Neuronal stem cell (in vitro differentiated cells): ENCODE measurements at regions not wholly inside any gene's neighbourhood (a gene's known extent, or its start where the extent isn't known, plus 50 kb on each side); places are given as distances from the start of the nearest gene placed in this dataset.

ENCODE experiments used
- DNase-seq: peaks from one replicate; pipeline ENCODE4 v3.0.0-alpha.2; 2013; ENCODE audit warnings: low spot score
- H2AFZ ChIP-seq: one replicate; pipeline ENCODE4 v1.6.1; 2013; ENCODE audit warnings: mild to moderate bottlenecking, low read length, inconsistent platforms
- H2AK5ac ChIP-seq: 2 replicates; pipeline ENCODE4 v1.6.1; 2013; ENCODE audit warnings: low read depth, mild to moderate bottlenecking, inconsistent platforms, low read length, moderate library complexity, mixed read lengths
- H2BK120ac ChIP-seq: 2 replicates; pipeline ENCODE4 v1.6.1; 2013; ENCODE audit warnings: low read depth, mild to moderate bottlenecking, inconsistent platforms, low read length, moderate library complexity, mixed read lengths
- H2BK12ac ChIP-seq: one replicate; pipeline ENCODE4 v1.6.1; 2013; ENCODE audit warnings: low read length, inconsistent platforms
- H2BK15ac ChIP-seq: 2 replicates; pipeline ENCODE4 v1.6.1; 2013; ENCODE audit warnings: mild to moderate bottlenecking, low read length, inconsistent platforms, mixed read lengths
- H2BK5ac ChIP-seq: one replicate; pipeline ENCODE4 v1.6.1; 2013; ENCODE audit warnings: inconsistent platforms, mild to moderate bottlenecking, low read length, moderate library complexity
- H3K14ac ChIP-seq: one replicate; pipeline ENCODE4 v1.6.1; 2013; ENCODE audit warnings: low read length, inconsistent platforms
- H3K18ac ChIP-seq: 2 replicates; pipeline ENCODE4 v1.6.1; 2013; ENCODE audit warnings: low read length, inconsistent platforms
- H3K23ac ChIP-seq: 2 replicates; pipeline ENCODE4 v1.6.1; 2013; ENCODE audit warnings: low read depth, mild to moderate bottlenecking, mixed read lengths, low read length, inconsistent platforms; ENCODE audit not compliant: poor library complexity
- H3K27ac ChIP-seq: replicated peaks from 3 replicates; pipeline ENCODE4 v1.5.1; 2013; ENCODE audit warnings: low read length, inconsistent platforms
- H3K27me3 ChIP-seq, 3 experiments: 2 replicates each; pipeline ENCODE4 v1.6.1; 2013; ENCODE audit warnings: low read length in 3 of 3, mild to moderate bottlenecking in 2 of 3, inconsistent platforms in 1 of 3, low read depth in 1 of 3, mixed read lengths in 1 of 3, moderate library complexity in 1 of 3; ENCODE audit not compliant: control insufficient read depth in 3 of 3, insufficient read depth in 3 of 3
- H3K36me3 ChIP-seq, 2 donors: replicated peaks in 1 of 2; 2 replicates each; pipeline ENCODE4 v1.6.1; 2013; ENCODE audit warnings: low read length in 2 of 2; ENCODE audit not compliant: control insufficient read depth in 2 of 2, insufficient read depth in 2 of 2
- H3K4ac ChIP-seq: 2 replicates; pipeline ENCODE4 v1.6.1; 2013; ENCODE audit warnings: inconsistent platforms, mild to moderate bottlenecking, low read length, moderate library complexity
- H3K4me1 ChIP-seq, 2 donors: 1 replicate in 1 of 2; 2 replicates in 1 of 2; pipeline ENCODE4 v1.6.1; 2013; ENCODE audit warnings: low read length in 2 of 2, low read depth in 1 of 2; ENCODE audit not compliant: control insufficient read depth in 2 of 2, insufficient read depth in 1 of 2
- H3K4me2 ChIP-seq: one replicate; pipeline ENCODE4 v1.6.1; 2013; ENCODE audit warnings: mild to moderate bottlenecking, low read length, inconsistent platforms; ENCODE audit not compliant: insufficient read depth, poor library complexity, severe bottlenecking
- H3K4me3 ChIP-seq, 2 donors: 2 replicates each; pipeline ENCODE4 v1.5.1; 2013; ENCODE audit warnings: low read length in 2 of 2, mild to moderate bottlenecking in 2 of 2, inconsistent platforms in 1 of 2, moderate library complexity in 1 of 2
- H3K79me1 ChIP-seq: one replicate; pipeline ENCODE4 v1.6.1; 2013; ENCODE audit warnings: low read depth, mild to moderate bottlenecking, inconsistent platforms, low read length, moderate library complexity
- H3K9ac ChIP-seq: one replicate; pipeline ENCODE4 v1.6.1; 2013; ENCODE audit warnings: mild to moderate bottlenecking, low read depth, low read length, inconsistent platforms; ENCODE audit not compliant: poor library complexity
- H3K9me3 ChIP-seq, 2 donors: replicated peaks in 1 of 2; 2 replicates each; pipeline versions ENCODE3 to v1.6.1; 2013; ENCODE audit warnings: low read length in 2 of 2, mild to moderate bottlenecking in 2 of 2, inconsistent platforms in 1 of 2, low read depth in 1 of 2, mixed read lengths in 1 of 2, moderate library complexity in 1 of 2; ENCODE audit not compliant: control insufficient read depth in 2 of 2, insufficient read depth in 1 of 2
- H4K8ac ChIP-seq: one replicate; pipeline ENCODE4 v1.6.1; 2013; ENCODE audit warnings: low read depth, mild to moderate bottlenecking, inconsistent platforms, low read length, moderate library complexity
- H4K91ac ChIP-seq: one replicate; pipeline ENCODE4 v1.6.1; 2013; ENCODE audit warnings: low read length, low read depth, mild to moderate bottlenecking, inconsistent platforms; ENCODE audit not compliant: poor library complexity
- WGBS, 2 donors: extraction: QIAGEN DNeasy Blood & Tissue Kit; methylation state at CpG; one replicate each; pipeline ENCODE4 v1.1.7; 2013; ENCODE audit warnings: missing lambda C conversion rate in 2 of 2, mixed read lengths in 1 of 2; ENCODE audit not compliant: insufficient read length in 2 of 2, insufficient replicate concordance in 1 of 2; ENCODE audit errors: extremely low coverage in 2 of 2; 5-methylcytosine and 5-hydroxymethylcytosine counted together

DNA sequence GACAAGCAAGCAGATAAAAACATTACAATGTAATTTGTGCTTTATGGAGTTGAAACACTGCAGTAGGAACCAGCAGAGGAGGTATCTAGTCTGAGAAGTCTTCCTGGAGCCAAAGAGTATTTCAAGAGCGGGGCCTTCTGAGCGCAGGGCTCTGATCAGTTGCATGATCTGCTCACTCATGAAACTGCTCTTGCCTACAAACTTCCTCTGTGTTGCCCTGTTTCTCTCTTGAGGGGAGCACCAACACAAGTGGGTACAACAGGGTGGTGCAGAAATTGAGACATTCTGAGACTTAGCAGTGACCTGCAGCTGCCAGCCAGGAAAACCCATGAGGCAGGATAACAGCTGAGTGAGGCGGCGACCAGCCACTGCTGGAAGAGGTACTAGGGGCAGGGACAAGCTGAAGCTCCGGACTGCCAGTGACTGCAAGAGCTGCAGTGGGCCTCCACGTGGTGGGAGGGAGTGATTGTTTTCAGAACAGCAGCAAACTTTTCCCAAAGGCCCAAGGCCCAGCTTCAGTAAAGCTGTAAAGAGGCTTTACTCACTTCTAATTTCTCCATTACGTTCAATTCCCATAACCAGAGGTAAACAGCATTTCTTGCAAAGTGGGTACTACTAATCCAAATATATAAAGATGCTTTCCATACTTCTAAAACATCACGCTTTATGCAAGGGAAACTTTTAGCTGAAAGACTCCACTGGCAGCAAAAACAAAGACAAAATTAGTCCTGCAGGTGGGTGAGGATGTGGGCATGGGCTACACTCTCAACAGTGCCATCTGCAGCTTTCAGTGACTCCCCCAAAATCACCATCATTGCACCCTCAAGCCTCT is 69.0 kb upstream of the LPP start:
- Histone ChIP-seq H2BK5ac (no peak overlapping the region), H3K4ac (no peak overlapping the region), H3K27ac (no peak overlapping the region), H3K9me3 (no peaks in the 10 kb centered on the region), H2AFZ (no peak overlapping the region), H3K23ac (no peak overlapping the region), H3K18ac (no peak overlapping the region), H3K79me1 (no peaks in the 10 kb centered on the region), H2BK12ac (no peak overlapping the region), H2BK120ac (no peak overlapping the region), H4K8ac (no peak overlapping the region), H4K91ac (no peak overlapping the region), H2BK15ac (no peak overlapping the region), H2AK5ac (no peak overlapping the region), H3K4me2 (no peak overlapping the region), H3K4me1 (no peaks in the 10 kb centered on the region), H3K9ac (no peak overlapping the region), H3K36me3 (no peaks in the 10 kb centered on the region), H3K14ac (no peak overlapping the region), H3K4me3 (no peak overlapping the region), H3K27me3 (no peaks in the 10 kb centered on the region)
- WGBS, 2 donors = no CpG with 5 or more reads among the region's 8 CpGs
- no peak for DNase-seq

DNA sequence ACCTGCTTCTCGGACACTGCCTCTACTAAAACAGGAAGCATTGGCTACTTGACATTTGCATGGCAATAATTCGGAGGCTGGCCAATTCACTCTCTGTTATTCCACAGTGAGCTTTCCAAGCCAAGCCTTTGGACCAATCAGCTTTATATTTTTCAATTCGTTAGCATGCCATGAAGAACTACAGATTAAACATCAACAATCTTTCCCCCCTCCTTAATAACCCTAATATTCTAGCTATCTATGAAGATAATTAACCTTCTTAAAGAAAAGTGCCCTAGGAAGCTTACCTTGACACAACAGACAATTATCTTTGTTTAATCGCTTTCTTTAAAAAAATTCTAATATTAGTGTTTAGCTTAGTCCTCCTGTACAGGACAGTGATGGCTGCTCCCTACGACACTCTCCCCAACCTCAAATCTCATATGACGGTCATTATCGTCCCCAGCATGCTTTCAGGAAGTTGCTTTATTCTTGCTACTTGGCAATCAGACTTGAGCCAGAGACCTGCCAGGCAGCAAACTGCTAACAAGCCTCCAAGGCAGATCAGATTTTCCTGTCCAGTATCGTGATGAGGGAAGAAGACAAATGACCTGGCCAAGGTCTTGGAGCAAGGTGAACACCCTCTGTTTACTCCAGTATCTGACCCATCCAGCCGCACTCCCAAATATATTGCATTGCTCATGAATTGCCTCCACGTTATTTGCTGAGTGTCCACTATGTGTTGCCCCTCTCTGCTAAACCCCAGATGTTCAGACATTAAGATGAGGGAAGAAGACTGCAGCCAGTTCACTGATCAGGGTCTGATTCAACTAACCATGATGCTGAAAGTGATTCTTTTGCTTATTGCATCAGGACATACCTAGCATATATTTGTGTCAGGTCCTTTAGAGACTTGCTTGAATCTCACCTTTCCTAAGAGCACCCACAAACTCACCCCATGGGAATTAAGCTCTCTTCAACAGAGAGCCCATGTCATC is 68.1 kb upstream of the LPP start:
- H3K27me3 ChIP-seq = no peaks in the 10 kb centered on the region
- H3K14ac ChIP-seq = no peak overlapping the region
- H3K79me1 ChIP-seq = no peaks in the 10 kb centered on the region
- WGBS, 2 donors = no CpG with 5 or more reads among the region's 10 CpGs
- H3K18ac ChIP-seq = no peak overlapping the region
- H3K4me3 ChIP-seq = no peak overlapping the region
- H3K9ac ChIP-seq = no peak overlapping the region
- no peaks in the 10 kb centered on the region for H3K36me3 ChIP-seq
- H2BK120ac ChIP-seq = no peak overlapping the region
- H3K4ac ChIP-seq = no peak overlapping the region
- H4K91ac ChIP-seq = no peak overlapping the region
- H2AK5ac ChIP-seq = no peak overlapping the region
- no peak overlapping the region for H2BK12ac ChIP-seq
- no peak overlapping the region for H3K23ac ChIP-seq
- H2BK15ac ChIP-seq = no peak overlapping the region
- H4K8ac ChIP-seq = no peak overlapping the region
- no peak overlapping the region for H3K4me2 ChIP-seq
- no peaks in the 10 kb centered on the region for H3K9me3 ChIP-seq
- H2BK5ac ChIP-seq = no peak overlapping the region
- H3K27ac ChIP-seq = no peak overlapping the region
- H3K4me1 ChIP-seq = no peaks in the 10 kb centered on the region
- H2AFZ ChIP-seq = no peak overlapping the region
- no peak for DNase-seq

DNA sequence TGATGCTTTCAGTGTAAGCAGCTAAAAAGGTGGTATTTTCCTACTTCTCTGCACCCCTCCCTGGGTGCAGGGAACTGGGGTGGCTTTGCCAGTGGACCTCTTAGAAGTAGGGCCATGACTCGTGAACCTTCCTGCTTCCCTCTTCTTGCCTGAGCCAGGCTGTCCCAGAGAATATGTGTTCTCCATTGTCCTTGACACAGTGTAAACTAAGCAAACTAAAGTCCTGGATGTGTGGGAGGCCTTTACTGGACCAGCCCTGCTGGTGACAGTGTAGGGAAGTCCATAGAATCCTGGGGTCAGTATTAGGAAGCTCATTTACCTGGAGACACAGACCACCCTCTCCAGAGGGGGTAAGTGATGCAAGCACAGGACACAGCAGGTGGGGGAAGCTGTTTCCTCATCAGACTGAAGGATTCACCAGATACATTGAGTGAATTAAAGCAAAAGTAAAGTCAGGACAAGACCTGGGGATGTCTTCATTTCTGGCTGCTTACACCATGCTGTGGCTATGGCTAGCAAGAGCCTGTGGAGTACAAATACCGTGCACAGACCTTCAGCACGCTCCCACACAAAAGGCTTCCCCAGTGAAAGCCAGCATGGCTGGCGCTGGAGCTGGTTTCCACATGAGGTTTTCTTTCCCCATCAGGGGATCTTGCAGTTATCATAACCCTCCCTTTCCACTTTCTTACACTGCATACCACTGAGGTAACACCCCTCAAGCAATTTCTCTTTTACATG is 64.8 kb upstream of the LPP start:
- H2BK12ac ChIP-seq = no peak overlapping the region
- H3K4me1 ChIP-seq = no peaks in the 10 kb centered on the region
- no peak for DNase-seq
- H2BK120ac ChIP-seq = no peak overlapping the region
- H2BK5ac ChIP-seq = no peak overlapping the region
- no peaks in the 10 kb centered on the region for H3K79me1 ChIP-seq
- H3K36me3 ChIP-seq = no peaks in the 10 kb centered on the region
- no peaks in the 10 kb centered on the region for H3K27me3 ChIP-seq
- H2AK5ac ChIP-seq = no peak overlapping the region
- H3K4ac ChIP-seq = no peak overlapping the region
- H3K14ac ChIP-seq = no peak overlapping the region
- H3K27ac ChIP-seq = no peak overlapping the region
- no peak overlapping the region for H3K9ac ChIP-seq
- no CpG with 5 or more reads among the region's 4 CpGs for WGBS, 2 donors
- H2BK15ac ChIP-seq = no peak overlapping the region
- H3K18ac ChIP-seq = no peak overlapping the region
- H2AFZ ChIP-seq = no peak overlapping the region
- no peak overlapping the region for H4K91ac ChIP-seq
- no peak overlapping the region for H3K4me3 ChIP-seq
- no peak overlapping the region for H4K8ac ChIP-seq
- no peaks in the 10 kb centered on the region for H3K9me3 ChIP-seq
- no peak overlapping the region for H3K23ac ChIP-seq
- H3K4me2 ChIP-seq = no peak overlapping the region
